ENCODE measurements at regions not wholly inside any gene's neighbourhood (a gene's known extent, or its start where the extent isn't known, plus 50 kb on each side); places are given as distances from the start of the nearest gene placed in this dataset.

- no peak for DNase-seq
These were observed 178.8 kb downstream of the IBTK start for GRCh38 chr6:82068721-82069120.

DNA sequence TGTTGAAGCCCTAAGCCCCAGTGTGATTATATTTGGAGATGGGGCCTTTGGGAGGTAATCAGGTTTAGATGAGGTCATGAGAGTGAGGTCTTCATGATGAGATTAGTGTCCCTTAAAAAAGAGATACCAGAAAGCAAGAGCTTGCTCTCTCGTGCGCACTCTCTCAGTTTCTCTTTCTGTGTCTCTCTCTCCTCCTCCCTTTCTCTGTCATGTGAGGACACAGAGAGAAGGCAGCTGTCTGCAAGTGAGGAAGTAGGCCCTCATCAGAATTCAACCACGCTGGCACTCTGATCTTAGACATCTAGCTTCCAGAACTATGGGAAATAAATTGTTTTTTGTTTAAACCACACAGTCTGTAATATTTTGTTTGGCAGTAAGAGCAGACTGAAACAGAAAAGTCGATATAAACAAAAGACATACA is 180.5 kb downstream of the IBTK start:
- DNase-seq: no peak

GRCh38 chr6:82066196-82066595 is 181.3 kb downstream of the IBTK start:
- DNase-seq: no peak

- no peak for DNase-seq
These were observed 184.0 kb downstream of the IBTK start for GRCh38 chr6:82063574-82063973.

DNA sequence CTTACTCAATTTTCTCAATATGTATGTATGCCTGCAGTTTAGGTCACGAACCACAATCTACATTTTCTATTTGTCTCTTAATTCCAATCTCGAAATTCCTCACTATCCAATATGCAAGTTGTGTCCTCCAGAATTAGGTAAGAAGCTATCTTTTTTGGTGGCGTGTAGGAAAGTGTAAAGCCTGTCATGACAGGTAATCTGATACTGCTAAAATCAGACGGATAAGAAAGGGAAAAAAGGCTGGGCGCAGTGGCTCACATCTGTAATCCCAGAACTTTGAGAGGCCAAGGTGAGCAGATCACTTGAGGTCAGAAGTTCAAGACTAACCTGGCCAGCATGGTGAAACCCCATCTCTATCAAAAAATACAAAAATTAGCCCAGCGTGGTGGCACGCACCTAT is 185.3 kb downstream of the IBTK start:
- no peak for DNase-seq

DNA sequence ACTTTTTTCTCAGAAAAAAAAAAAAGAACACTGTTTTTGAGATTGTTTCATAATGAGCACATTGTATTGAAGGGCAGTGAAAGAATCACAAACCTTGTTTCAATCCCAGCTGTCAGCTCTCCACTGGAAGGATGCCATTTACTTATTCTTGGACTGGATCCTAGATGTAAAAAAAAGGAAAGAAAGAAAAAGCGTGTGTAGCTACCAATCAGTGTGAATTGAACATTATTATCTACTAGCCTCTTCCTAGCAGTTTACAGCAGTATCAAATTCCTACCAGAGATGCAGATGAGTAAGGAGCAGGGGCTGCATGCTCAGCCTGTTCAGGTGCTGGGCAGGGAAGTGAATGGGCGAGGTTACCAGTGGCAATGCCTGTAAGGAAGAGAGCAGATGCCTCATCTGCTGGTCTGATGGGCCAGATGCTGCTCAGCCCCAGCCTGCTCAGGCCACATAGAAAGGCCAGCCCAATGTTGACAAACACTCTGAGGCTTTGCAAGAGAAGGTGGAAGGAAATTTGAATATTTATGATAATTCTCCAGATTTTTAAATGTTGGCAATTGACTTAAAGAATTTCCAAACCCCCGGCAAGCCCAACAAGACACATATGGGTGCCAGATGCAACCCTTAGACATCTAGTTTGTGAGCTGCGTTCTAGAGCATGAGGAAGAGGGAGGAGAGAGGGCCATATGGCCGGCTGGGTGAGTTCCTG is 189.5 kb downstream of the IBTK start:
- no peak for DNase-seq

GRCh38 chr6:82056567-82056966 is 191.0 kb downstream of the IBTK start:
- DNase-seq: no peak

- no peak for DNase-seq
These were observed 201.4 kb downstream of the IBTK start for GRCh38 chr6:82045965-82046756.

- no peak for DNase-seq
These were observed 206.9 kb downstream of the IBTK start for GRCh38 chr6:82040405-82041221.

DNA sequence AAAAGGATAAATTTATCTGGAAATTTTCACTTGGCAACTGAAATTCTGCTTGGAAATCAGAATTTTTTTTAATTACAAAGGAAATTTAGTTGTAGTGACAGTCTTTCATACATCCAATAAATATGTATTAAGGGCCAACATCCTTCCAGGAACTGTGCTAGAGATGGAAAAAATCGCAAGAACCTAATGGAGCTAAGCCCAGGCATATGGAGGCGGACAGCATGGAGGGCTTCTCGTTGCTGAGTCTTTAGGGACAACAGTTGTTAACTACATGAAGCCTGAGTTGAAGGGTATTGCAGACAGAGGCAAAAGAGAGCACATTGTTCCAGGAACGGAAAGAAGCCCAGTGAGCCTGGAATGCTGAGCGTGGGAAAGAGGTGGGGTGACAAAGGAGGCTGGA is 208.9 kb downstream of the IBTK start:
- no peak for DNase-seq

GRCh38 chr6:82035526-82035925 is 212.0 kb downstream of the IBTK start:
- no peak for DNase-seq

DNA sequence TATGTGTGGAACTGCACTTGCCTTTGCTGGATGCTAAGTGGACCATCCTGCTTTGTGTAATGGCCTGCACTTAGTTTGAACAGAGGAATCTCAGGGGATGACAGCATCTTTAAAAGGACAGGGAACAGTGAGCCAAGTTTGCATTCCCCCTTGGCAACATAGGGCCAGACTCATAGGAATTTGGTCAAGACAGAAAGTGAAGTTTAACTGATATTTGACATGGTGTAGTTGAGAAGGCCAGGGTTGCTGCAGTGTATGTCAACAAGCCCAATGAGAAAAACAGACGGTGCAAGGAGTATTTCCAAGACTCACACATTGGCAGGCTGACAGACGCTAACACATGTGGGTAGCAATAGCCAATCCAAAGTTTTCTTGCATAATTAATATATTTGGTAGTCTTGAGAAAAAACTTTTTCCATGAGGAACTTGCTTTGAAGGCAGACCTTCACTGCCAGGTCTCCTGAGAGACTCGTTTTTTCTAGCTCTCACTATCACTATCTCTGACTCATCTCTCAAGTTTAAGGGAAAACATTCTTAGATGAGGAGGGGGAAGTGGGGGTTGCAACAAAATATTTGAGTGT is 213.8 kb downstream of the IBTK start:
- no peak for DNase-seq

DNA sequence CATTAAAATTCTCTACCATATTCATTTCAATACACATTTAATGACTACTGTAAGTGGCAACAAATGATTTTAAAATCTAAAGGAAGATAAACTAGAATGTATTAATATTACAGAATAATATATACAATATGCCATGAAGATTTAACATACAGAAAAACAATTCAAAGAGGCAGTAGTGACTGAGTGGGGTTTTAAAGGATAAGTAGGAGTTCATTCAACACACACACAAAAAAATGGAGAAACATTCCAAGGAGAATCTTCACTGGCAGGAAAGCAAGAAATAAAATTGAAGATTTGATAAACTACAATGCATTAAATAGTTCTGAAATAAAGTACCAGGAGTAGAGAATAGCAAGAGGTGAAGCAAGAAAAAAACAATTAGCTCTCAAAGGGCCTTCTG is 215.1 kb downstream of the IBTK start:
- no peak for DNase-seq

GRCh38 chr6:82030761-82031503 is 216.6 kb downstream of the IBTK start:
- DNase-seq: no peak

- no peak for DNase-seq
These were observed 217.2 kb downstream of the IBTK start for GRCh38 chr6:82030301-82030700.

GRCh38 chr6:82025271-82025670 is 222.3 kb downstream of the IBTK start:
- DNase-seq: no peak

GRCh38 chr6:82022614-82023129 is 224.9 kb downstream of the IBTK start:
- no peak for DNase-seq

- DNase-seq: no peak
These were observed 229.8 kb downstream of the IBTK start for GRCh38 chr6:82017773-82018172.

GRCh38 chr6:82017288-82017687 is 230.3 kb downstream of the IBTK start:
- DNase-seq: no peak

DNA sequence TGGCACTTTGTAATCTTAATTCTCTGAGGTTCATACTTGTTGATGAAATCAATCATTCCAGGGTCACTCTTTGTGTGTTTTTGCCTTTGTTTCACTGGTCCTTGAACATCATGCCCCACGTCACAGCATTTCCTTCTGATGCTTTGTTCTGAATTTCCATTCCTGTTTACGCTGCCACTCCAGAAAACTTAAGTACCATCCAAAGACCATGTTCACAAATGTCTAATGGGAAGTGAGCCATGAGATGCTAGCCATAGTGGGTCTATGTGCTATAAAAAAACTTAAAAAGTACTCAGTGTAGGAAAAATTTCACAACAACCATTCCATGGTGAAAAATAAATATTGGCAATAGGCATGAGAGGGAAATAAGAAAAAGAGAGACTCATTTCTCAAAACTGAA is 232.0 kb downstream of the IBTK start:
- DNase-seq: no peak

DNA sequence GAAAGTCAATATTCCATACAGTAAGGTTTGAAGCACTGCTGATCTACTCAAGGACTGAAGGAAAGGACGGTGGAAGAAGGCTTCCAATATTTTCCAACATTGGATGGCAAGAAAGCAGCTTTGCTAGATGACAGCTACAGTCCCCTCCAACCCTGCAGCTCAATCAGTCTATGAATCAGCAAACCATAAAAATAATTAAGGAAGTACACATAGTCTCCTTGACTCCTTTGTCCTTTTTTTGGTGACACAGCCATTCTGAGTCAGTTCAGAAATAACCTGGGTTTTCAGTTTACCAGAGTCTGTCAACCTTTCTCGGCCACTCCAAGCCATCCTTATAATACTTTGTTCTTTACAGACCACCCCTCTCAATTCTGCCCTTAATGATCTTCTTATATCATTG is 232.5 kb downstream of the IBTK start:
- no peak for DNase-seq
